Activated CD8-positive, alpha-beta memory T cell treated with anti-CD3 and anti-CD28 coated beads, Interleukin-2, amount 50 U/mL, for 24 hours (primary cell): ENCODE measurements at regions not wholly inside any gene's neighbourhood (a gene's known extent, or its start where the extent isn't known, plus 50 kb on each side); places are given as distances from the start of the nearest gene placed in this dataset.

Source experiments
- DNase-seq: peaks from one replicate; pipeline ENCODE4 v3.0.0-alpha.2; 2020; ENCODE audit errors: extremely low read depth

DNA sequence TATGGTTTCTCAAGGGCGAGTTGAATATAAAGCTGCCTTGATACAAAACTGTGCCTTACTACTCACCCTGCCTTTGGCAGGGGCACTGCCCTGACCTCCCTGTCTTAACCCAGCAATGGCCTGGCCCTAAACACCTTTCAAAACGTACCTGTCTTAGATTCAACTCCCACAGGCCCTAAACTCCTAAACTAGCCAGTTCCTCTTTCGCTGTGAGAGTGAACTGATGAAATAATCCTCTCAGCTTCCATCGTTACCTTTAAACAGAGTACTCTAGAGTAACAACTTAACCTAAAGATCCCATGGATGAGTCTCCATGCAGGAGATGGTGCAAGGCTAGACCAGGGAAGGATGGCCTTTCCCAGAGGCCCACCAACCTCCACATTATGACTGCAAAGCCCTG is 133.0 kb upstream of the THBS1 start:
- DNase-seq: no peak

DNA sequence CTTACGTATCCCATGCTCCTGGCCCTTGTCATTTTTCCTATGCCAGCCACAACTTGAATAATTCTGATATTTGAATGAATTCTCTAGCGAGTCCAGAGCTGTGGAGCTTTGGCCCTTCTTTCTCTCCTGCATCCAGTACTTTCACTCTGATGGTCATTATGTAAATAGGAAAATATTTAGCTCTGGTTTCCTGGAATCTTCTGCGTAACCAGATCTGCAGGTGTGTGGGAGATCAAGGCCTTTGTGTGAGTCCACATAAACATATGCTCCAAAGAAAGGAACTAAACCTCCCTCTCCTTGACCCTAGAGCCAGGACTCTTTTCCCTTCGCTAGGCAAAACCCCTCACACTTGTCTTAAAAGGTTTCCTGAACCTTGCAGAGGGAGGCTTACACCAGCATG is 132.5 kb upstream of the THBS1 start:
- DNase-seq: no peak

DNA sequence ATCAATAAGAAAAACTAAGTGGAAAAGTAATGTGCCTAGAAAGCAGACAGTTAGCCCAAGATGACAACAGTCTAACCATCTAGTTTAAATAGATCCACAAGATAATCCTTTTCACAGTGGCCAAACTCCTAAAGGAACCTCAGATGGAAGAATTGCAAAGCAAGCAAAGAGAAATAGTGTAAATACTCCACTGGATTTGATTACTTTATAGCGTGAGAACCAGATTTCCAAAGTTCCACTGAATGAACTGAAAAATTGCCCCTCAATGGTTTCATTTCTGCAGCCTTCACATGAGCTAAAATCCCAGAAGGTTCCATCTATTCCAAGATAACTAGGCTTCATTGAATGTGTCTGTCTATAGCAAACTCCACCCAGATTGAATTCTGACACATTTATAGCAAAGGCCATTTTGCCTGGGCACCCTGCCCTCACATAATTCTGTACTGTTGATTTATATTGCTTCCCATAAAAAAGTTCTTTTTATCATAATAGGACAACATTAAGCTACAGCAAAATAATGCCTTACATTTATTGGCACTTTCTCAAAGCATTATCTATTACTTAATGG is 129.7 kb upstream of the THBS1 start:
- no peak for DNase-seq

GRCh38 chr15:39451871-39452270 is 129.0 kb upstream of the THBS1 start:
- no peak for DNase-seq

DNA sequence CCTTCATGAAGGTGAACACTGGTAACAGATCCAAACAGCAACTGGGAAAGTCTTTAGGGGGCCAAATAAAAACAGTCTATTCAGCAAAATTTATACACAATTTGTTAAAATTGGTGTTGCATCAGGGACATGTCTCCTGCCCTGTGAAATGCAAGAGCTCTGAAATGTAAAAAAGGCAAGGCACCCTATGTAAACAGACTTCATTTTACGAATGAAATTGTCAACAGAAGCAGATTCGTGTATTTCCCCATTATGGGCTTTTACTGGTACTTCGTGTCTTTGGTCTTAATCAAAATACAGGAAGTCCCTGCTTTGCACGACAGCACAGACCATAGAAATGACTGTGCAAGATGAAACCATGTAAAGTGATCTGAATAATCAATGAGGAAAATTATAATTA is 127.3 kb upstream of the THBS1 start:
- no peak for DNase-seq

DNA sequence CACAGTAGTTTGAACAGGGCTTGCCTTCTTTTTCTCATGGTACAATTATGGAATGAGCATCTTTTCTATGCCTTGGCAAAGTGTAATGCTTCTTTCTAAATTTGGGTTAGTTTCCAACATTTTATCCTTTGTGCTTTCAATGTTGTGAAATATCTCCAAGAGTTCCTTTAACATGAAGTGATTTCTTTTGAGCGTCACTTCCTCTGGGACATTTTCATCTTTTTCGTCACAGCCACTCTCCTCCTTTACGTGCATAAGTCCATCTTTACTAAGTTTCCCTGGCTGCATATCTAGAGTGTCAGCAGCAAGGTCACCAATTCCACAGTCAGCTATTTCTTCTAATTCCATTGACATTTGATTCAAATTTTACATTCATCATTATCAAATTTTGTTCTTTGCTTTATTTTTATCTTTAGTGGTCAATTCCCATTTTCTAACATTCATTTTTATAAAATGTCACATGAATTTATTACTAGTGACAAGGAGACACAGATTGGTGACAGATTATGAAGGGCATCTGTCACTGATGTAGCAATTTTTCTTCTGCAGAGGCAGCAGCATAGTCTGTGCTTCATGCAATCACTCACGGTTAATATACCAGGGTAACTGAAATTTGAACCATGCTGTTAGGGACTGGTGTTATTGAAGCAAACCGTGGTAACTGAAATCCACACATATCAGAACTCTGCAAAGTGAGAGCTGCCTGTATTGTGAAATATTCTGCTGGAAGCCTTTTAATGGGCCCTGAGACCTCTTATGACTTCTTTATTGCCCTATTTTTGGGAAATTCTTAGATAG is 126.5 kb upstream of the THBS1 start:
- DNase-seq: no peak

GRCh38 chr15:39455471-39455991 is 125.3 kb upstream of the THBS1 start:
- no peak for DNase-seq

- DNase-seq: no peak
These were observed 124.7 kb upstream of the THBS1 start for GRCh38 chr15:39456159-39456558.

- DNase-seq: no peak
These were observed 124.1 kb upstream of the THBS1 start for GRCh38 chr15:39456582-39457330.

DNA sequence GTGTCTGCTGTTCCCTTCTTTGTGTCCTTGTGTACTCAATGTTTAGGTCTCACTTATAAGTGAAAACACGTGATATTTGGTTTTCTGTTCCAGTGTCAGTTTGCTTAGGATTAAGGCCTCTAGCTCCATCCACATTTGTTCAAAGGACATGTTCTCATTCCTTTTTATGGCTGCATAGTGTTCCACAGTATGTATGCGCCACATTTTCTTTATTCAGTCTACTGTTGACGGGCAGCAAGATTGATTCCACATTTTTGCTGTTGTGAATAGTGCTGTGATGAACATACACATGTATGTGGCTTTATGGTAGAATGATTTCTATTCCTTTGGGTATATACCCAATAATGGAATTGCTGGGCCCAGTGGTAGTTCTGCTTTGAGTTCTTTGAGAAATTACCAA is 122.7 kb upstream of the THBS1 start:
- DNase-seq: no peak

- no peak for DNase-seq
These were observed 121.3 kb upstream of the THBS1 start for GRCh38 chr15:39459548-39459947.

GRCh38 chr15:39460748-39461147 is 120.1 kb upstream of the THBS1 start:
- no peak for DNase-seq

DNA sequence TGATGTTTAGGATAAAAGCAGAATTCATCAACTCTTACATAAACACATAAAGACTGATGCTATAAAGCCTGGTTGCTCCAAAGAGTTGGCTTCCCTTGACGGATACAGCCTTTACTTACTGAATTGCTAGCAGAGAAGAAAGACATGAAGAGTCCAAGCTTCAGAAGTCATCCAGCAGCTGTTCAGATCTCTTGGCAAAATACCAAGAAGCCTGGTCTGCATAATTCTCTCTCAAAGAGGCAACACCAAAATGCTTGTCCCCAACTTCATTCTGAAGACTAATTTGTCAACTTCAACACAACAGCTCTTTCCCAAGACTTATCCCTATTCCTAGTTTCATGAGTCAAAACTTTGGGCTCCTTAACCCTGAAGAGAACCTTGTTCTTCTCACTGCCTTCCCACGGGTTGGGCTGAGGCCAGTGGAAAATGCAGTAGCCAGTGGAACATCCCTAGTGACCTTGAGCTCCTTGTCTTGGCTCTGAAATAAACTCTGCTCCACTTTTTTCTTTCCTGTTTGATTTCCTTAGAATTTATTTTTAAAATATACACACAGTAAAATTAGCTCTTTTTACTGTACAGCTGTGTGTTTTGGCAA is 119.2 kb upstream of the THBS1 start:
- no peak for DNase-seq

DNA sequence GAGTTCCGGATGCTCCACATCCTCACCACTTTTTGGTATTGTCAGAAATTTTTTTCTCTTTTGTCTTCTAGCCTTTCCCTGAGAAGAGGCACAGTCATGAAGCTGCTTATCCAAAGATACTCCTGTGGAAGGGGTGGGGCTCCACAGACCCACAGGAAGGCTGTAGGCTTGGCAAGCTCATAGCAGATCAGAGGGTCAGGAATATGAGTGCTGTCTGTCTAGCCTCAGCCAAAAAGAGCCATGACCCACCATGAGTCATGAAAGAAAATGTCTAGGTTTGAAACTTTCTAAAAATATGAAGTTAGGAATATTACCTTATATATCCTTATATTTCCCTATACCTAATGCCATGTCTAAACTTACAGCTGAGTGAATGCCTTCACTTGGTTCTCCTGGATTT is 118.2 kb upstream of the THBS1 start:
- DNase-seq: no peak

DNA sequence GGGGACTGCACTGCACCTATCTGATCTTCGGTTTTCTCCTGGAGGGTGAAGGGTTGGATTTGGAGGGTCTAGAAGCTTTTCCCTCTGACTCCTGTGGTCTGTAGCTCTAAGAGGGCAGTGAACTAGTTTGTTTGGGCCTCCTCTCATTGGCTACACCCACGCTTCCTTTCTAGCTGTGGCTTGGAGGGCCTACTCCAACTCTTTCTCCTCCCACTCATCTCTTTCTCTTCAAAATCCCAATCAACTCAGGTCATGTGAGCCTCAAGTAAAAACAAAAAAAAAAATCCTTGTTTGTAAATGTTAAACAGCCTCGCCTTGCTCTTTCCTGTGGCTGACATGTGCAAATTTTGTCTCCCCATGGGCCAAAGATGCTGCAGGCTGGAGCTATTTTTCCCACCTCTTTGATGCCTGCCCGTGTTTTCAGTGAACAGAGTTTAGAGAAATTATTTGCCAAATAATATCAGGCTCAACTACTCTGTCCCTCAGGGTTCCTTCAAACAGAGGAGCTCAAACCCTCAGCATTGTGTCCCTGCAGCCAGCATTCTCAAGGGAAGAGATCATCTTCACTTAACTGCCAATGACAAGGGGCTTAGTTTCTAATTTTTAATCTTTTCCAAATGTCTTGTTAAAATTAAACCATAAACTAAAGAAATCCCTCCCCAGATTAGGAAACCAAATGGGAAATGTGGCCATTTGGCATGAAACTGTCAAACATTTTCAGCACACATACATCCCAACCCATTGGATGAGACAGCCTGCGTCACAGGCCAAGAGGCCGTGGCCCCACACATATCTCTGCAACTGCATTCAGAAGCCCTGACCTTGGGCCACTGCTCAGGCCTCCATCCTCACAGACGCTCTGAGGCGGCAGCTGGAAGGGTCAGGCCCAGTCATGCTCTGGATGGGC is 114.8 kb upstream of the THBS1 start:
- no peak for DNase-seq

- no peak for DNase-seq
These were observed 114.2 kb upstream of the THBS1 start for GRCh38 chr15:39466750-39467105.

- no peak for DNase-seq
These were observed 112.5 kb upstream of the THBS1 start for GRCh38 chr15:39468331-39468730.

GRCh38 chr15:39468828-39469227 is 112.1 kb upstream of the THBS1 start:
- DNase-seq: no peak

- no peak for DNase-seq
These were observed 108.9 kb upstream of the THBS1 start for GRCh38 chr15:39471785-39472574.

- DNase-seq: no peak
These were observed 108.1 kb upstream of the THBS1 start for GRCh38 chr15:39472621-39473297.
